Stimulated activated CD4-positive, alpha-beta T cell treated with anti-CD3 and anti-CD28 coated beads, Interleukin-2, amount 100 ng/mL, for 48 hours (primary cell): ENCODE measurements at regions not wholly inside any gene's neighbourhood (a gene's known extent, or its start where the extent isn't known, plus 50 kb on each side); places are given as distances from the start of the nearest gene placed in this dataset.
"Not testable (repeated sequence)": the region's sequence is repeated elsewhere in the genome, so short reads cannot be mapped to it uniquely, and the experiment has no call there.

Experiments used
- DNase-seq, 2 donors: peaks; one replicate each; pipeline ENCODE4 v3.0.0-alpha.2; 2020

DNA sequence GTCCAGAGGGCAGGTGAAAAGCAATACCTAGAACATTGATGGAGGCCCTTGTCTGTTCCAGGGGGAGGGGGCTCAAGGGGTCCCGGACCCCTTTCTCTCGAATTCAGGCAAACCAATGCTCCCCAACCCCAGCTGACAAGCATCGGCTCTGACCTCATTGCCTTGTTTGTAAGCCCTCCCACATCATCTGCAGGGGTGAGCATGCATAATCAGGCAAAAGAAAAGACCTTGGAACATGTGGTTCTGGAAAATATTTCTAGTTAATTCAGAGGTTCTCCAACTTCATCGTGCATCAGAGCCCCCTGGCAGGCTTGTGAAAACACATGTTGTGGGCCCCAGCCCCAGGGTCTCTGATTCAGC is 231.3 kb downstream of the TOMM20 start:
- no peak for DNase-seq

DNA sequence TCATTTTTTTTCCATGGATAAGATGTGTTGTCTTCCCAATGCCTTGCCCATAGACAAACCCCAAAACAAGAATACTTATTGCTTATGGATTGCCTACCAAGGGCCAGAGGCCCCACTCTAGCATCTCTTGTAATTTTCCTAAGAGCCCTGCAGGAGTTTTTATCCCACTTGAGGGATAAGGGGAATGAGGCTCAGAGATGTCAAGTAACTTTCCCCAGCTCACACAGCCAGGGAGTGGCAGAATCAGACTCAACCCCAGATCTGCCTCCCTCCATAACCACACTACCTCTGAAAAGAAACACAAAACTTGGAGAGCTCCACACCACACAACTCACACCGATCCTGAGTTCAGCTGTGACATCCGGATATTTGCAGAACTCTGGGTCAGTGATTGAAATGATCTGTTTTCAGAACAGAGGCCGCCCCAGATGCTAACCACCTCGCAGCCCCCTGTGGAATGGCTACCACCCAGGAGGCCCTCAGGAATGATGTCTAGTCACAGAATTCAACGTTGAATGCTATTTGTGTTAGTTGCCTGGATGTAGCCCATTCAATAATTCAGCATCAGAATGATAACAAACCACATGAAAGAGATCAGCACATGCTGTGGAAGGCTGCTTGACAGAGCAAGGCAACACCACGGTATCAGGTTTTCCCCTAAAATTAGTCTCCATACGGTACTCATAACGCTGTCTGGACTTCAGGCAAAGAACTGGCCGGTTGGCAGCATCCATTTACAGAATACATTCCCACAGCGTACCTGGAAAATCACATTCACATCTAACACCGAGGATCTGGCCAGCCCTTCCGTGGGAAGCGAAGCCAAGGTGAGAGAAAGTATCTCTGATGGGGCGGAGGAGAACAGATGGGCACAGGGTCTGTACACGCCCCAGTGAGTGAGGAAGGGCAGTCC is 231.9 kb downstream of the TOMM20 start:
- DNase-seq, result no peak

DNA sequence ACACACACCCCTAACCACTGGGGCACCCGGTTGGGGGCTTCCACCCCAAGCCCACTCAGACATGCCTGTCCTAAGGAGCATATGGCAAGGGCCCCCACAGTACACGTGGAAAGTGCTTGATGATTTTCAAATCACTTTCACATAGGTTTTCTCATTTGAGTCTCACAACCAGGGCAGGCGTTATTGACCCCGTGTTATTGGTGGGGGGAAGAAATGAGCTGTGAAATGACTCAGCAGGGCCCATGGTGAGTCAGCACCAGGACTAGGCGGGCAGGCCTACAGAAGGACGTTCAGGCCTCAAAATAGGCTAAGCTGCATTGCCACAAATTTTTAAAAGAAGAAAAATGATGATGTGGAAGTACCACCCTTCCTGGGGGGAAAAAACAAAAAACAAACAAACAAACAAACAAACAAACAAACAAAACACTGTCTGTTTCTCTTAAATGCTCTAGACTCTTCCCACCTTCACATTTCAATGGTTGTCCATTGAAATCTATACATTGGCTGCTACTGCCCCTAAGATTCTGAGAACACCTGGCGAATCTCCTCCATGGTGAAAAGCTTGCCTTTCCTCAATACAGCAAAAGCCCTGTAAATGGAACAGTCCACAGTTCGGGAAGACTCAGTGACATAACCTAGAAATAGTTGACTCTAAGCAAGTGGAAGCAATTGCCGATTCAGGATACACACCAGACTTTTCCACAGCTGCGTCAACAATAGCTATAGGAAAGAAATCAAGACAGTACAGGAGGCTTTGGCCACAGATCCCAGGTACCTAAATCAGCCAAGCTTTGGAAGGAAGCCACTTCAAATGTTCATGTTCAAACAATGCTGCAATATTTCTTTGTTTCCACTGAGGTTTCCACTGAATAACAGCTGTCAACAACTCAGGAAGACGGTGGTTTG is 234.7 kb downstream of the TOMM20 start:
- peak; percentile 18 to 34 for DNase-seq

DNA sequence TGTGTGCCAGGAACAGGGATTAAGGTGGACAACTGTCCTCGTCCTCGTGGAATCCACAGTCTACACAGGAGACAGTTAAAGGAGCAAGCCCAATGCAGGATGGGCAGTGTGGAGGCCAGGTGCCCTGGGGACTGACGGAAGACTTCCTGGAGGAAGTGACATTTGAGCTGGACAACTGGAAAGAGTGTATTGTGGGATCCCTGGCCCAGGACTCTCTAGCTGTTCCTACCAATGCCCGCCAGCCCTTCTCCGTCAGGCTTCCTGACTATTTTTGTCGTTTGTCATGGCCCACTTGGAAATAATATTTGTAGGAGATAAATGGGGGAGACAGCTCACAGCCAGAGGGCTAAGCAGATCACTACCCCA is 235.3 kb downstream of the TOMM20 start:
- no peak for DNase-seq

DNA sequence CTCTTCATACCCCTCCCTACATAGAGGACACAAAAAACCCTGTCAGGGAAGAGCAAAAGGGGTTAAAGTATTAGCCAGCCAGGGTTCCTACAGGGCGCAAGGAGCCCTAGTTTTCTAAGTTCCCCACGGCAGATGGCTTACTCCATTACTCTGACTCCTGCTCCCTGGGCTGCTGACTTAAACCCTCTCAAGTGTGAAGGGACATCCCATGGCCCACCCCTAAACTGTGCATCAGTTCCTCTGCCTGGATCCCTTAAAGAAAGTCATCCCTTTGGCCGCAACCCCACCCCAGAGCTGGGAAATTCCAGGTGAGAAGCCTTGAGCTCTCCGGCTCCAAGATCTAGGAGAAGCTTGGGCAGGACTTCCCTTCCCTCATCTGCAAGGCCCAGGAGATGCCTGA is 236.0 kb downstream of the TOMM20 start:
- DNase-seq, result no peak

DNA sequence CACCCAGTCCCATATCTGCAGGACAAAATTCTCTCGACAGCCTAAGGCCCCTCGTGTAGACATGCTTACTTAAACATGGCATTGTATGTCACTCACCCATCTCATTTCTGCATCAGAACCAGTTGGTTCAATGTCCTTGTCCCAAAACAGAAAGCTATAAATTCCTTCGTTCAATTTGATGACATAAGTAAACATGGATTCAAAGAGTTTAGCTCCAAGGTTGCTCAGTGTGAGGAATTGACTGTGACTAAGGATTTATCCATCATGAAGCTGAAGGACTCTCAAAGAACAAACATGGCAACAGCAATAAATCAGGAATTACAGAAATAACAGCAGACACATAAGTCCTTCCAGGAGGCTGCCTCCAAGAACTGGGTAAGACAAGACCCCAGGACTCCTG is 237.2 kb downstream of the TOMM20 start:
- DNase-seq, result no peak

DNA sequence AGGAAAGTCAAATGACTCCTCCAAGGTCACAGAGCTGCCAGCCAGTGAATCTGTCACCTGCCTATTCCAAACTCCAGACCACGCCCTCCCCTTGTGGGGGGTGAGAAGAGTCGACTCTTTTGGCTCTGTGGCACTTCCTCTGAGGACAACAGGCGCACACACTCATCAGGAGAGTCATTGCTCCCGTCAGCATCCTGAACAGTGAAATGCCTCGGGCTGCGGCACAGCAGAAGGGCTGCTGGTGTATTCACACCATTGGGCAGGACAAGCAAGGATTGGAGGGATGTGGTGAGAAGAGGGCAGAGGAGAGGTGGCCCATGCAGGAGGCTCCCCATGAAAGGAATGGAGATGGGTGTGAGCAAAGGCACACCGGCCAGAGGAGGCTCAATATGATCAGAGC is 239.0 kb downstream of the TOMM20 start:
- no peak for DNase-seq

DNA sequence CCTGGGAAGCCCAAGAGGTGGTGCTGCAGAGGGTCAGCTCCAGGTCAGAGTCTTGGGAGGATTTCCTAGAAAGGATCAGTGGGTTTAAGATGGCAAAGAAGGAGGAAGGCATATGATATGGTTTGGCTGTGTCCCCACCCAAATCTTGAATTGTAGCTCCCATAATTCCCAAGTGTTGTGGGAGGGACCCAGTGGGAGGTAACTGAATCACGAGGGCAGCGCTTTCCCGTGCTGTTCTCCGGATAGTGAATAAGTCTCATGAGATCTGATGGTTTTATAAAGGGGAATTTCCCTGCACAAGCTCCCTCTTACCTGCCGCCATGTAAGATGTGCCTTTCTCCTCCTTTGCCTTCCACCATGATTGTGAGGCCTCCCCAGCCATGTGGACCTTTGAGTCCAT is 240.4 kb downstream of the TOMM20 start:
- not testable (repeated sequence) for DNase-seq

DNA sequence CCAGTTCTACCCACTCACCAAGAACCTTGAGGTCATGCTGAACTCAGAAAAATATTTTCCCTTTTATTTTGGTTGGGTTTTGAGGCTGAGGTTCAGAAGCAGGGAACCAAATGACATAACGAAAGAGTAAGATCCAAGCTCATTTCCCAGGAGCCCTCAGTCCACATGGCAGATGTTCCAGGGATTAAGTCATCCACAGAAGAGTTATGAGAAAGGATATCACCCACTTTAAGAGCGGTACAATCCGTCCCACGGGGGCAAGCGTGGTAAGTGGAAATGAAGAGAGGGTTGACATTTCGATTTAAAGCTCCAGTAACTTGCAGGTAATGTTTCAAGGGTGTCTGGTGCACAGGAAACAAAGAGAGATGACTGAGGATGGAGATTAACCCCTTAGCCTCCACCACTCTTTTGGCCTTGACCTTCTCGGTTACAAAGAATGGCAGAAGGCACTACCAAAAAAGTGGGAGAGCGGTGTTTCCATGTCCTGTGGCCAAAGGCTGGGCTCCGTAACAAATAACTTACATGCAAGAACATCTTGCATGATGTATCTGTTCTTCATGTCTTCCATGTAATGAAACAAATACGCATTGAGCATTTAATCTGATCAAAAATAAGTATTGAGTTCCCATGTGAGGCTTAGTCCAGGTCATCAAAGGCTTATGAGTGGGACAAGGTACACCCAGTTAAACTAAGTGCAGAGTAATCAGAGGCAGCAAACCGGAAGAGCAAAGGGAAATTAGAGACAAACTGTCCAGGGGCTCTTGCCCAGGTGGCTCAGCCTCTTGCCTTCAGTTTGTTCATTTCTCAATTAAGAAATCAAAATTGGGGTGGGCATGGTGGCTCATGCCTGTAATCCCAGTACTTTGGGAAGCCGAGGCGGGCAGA is 241.4 kb downstream of the TOMM20 start:
- no peak for DNase-seq

DNA sequence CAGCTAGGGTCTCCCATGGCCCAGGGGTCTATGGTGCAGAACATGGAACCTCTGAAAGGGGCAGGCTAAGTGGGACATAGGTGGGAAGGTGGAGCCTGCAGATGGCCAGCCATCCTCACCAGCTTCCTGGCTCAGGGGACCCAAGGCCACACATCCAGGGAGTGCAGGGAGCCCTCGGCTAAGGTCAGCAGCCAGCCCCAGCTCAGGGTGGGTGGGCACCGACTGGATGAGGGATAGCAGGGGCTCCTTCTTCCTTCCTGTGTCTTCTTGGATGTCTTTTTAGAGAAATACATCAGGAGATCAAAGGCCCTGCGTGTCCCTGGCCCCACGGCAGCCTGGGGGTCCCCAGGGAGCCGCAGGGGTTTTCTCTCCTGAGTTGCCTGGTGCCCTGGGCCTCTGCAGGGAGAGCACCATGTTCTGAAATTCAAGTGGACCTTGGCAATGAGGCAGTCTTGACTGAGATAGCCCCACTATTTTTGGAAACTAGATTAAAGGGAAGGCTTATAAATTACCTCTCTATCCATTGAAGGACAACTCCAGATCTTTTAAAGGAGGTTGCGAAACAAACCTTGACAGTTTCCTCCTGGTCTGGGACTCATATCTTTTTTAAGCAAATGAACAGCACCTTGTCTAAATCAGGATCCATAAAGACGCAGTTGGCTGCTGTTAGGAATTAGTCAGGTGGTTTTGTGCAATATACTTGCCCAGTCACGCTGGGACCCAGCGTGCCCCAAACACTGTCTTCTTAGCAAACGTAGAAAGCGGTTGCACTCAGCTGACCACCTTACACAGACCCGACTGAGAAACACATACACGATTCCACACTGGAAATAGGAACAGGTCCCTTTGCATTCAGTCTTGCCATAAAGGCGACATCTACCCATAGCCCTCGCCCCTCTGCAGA is 242.3 kb downstream of the TOMM20 start:
- no peak for DNase-seq

DNA sequence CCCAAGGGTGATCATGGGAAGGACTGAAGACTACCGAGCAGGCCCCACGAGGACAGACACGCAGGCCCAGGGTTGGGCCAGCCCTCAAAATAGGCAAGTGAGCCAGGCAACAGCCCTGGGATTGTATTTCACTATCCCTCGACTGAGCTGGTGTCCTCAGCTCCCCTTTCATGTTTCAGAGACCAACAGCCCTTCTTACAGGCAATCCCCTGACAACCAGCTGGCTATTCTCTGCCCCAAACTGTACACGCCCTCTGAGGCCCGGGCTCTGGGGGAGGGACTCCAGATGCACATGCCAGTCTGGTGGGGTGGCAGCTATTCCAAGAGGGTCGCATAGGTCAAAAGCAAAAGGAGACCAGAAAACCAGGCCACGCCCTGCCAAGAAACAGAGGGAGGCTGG is 243.0 kb downstream of the TOMM20 start:
- DNase-seq, result no peak

DNA sequence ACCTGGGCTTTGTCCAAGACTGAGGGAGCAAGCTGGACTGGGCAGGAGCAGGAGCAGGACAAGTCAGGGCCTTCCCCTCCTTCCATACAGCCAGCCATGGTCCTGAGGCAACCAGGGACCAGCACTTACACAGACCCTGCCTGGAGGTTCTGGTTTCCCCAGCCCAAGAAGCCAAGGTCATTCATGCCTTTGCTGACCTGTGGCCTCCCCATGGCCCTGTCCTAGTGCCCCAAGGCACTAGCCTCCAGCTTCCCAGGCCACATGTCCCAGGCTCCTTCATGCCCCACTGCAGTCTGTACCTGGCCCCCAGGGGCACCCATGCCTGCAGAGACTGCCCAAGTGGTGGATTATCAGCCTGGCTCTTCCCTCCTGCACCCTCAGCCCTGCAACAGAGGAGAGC is 243.9 kb downstream of the TOMM20 start:
- DNase-seq, result no peak

DNA sequence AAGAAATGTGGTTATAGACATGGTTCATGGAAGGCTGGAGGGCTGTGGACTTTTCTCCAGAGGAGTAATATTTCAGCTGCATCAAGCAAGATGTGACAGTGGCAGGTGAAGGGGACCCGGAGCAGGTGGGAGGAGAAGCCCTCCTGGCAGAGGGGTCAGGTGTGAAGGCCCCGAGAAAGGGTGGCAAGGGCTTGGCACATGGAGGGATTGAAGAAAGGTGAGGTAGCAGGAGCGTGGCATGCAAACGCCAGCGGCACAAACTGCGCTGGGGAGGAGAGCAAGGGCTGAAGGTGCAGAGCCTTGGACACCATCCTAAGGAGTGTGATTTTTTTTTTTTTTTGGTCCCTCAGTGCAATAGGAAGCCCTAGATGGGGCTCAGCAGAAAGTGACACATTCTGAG is 244.6 kb downstream of the TOMM20 start:
- DNase-seq, result no peak

DNA sequence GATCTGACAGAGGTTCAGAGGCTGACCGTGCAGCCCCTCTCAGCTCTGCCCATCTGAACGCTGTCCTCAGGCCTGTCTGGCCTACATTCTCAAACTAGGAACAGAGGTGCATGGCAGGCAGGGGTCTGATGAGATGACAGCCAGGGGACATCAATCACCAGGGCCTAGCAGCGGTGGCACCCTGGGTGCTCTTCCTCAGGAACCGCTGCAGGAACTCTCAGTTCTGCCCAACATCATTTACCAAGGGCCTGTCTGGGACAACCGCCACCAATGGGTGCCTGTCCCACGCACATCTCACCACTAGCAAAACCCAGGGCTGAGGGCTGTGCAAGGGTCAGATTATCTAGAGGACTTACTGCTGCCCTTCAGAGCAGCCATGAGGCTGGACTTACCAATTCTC is 245.7 kb downstream of the TOMM20 start:
- DNase-seq, result no peak

DNA sequence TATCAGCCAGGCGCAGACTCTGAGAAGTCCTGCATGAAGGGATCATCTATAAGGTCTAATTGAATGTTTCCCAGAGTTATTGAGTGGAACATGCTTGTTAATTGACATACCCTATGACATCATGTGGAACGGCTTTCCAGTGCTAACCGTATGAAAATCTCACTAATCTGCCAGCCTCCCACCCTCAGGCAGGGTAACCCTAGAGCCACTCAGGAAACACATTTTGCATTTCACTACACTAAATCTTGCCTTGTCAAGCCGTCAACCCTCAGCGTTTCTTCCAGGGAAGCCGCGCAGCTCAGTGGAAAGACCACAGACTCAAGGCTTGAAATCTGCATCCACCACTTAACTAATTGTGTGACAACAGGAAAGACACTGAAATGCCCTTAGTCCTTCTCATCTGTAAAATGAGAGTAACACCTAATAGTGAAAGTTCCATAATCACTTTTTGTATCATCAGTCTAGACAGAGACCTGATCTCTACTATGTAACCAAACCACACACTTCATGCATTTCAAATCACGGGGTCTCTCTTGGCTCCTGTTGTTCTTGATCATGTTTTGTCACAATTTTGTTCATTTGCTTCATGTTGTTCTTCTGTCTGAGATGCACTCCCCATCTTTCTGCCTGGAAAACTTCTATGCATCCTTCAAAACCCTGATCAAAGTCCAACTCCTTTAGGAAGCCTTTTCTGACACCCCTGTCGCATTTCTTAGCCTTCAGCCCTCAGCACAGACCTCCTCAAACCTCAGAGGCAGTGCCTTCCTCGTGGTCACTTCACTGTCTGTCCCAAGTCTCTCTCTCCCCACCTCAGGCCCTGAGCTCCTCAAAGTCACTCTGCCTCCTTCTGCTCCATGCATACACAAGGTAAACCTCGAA is 246.5 kb downstream of the TOMM20 start:
- peak in 1 of 2 donors; percentile 42 for DNase-seq

DNA sequence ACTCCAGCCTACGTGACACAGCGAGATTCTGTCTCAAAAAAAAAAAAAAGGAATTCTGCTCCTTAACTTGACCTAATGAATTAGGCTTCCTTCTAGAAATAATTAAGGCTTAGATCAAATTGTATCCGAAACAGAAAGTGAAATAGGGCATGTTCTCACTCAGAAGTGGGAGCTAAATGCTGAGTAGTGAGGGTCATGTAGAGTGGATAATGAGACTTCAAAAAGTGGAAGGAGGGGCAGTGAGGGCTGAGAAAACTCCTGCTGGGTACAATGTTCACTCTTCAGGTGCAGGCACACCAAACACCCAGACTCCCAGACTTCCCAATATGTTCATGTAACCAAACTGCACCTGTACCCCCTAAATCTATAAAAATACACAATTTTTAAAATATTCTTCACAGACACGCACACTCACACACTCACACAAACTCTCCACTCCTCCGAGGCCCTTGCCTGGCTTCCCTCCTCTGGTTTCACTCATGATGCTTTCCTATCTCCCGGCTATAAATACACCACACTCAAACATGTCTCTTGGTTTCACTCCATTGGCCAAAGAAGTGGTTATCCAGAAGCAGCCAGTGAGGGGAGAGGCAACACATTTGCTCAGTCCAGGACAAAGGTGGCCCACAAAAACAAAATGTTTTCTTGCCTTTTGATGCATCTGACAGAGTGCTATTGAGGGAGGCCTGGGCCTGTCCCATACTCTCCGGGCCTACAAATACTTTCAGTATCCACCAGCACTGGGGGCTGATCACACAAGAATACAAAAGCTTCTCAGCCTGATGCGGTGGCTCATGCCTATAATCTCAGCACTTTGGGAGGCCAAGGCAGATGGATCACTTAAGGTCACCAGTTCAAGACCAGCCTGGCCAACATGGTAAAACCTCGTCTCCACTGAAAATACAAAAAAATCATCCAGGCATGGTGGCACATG is 249.2 kb downstream of the TOMM20 start:
- DNase-seq, result no peak

DNA sequence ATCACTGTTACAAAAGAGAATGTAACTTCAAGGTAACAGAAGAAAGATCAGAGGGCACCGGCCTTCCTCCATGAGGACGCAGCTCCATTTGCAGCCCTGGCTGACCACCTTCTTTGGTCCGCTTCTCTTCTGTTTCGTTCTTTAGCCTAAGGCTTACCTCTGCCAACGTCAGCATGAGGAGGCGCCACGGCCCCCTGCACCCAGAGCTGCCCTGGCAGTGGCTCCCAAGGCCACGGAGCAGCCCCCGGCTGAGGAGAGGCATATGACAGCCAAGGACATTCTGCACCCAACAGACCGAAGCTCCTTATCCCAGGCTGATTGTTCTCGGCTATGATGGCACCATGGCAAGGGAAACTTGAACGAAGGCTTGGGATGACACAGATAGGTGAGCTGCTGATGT is 250.3 kb downstream of the TOMM20 start:
- DNase-seq, result no peak

DNA sequence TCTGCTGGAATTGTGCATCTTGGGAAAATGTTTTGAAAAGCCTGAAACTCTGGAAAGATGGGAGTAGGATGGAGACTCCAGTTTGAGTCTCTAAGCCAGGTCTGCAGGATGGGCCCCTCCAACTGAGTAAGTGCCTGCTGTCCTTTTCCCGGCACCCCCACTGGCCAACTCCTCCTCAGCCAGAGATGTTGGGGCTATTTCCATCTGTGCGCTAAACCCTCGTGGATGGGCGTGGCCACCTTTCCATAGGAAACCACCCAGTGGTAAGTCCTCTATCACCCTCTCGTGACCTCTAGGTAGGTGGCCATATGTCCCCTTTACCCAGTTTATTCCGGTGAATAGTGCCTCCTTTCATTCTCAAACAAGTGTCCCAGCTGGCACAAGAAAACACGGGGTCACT is 250.9 kb downstream of the TOMM20 start:
- DNase-seq, result no peak

DNA sequence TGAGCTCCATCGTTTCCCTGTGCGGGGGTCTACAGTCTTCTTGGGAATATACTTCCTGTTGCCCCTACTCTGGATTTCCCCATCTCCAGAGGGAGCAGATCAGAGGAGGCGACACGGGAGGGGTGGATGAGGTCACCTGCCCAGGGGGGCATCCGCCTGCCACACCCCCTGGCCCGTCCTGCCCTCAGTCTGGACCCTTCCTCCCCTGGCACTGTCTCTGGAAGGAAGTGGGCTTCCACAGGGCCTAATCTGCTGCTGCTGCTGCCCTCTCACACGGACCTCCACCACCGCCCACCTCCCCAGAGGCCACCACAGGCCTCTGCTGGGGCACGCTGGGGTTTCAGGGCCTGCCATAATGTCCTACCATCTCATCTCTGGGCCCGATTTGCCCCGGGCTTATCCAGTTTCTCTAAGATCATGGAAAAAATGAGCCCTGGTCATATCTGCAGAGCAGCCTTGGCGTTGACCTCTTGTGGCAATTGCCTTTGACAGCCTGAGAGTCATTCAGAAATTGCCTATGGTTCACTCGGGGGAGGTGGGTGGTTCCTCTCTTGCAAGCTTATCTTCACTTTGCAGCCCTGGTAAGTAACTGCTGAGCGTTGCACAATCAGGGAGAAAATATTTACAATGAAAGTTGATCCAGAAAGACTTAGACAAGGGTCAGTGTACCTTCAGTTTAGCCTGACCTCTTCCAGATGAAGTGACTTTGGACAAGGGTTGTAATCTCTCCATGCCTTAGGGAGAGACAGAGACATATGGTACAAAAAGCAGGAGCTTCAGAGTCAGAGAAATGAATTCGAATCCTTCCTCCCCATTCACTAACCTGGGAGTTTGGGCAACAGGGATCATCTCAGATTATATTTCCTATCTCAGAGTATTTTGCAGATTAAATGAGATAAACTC is 252.4 kb downstream of the TOMM20 start:
- peak; percentile 23 to 35 for DNase-seq
